ENCODE measurements at regions not wholly inside any gene's neighbourhood (a gene's known extent, or its start where the extent isn't known, plus 50 kb on each side); places are given as distances from the start of the nearest gene placed in this dataset.

GRCh38 chr2:13576406-13577036, 859.8 kb downstream of the TRIB2 start:
- no peak overlapping the region for H3K27ac ChIP-seq
- TF ChIP-seq, protein P1, sequence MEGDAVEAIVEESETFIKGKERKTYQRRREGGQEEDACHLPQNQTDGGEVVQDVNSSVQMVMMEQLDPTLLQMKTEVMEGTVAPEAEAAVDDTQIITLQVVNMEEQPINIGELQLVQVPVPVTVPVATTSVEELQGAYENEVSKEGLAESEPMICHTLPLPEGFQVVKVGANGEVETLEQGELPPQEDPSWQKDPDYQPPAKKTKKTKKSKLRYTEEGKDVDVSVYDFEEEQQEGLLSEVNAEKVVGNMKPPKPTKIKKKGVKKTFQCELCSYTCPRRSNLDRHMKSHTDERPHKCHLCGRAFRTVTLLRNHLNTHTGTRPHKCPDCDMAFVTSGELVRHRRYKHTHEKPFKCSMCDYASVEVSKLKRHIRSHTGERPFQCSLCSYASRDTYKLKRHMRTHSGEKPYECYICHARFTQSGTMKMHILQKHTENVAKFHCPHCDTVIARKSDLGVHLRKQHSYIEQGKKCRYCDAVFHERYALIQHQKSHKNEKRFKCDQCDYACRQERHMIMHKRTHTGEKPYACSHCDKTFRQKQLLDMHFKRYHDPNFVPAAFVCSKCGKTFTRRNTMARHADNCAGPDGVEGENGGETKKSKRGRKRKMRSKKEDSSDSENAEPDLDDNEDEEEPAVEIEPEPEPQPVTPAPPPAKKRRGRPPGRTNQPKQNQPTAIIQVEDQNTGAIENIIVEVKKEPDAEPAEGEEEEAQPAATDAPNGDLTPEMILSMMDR (IDR thresholded peaks at IDR 0.05): no peak
- no peak overlapping the region for H3K4me3 ChIP-seq
- no peak for DNase-seq (ENCODE audit: low spot score)

- no peak overlapping the region for H3K4me3 ChIP-seq
- no peak for DNase-seq (ENCODE audit: low spot score)
- H3K27ac ChIP-seq: no peak overlapping the region
- TF ChIP-seq, protein P1 (IDR thresholded peaks at IDR 0.05): no peak
Observed at GRCh38 chr2:13578547-13578946, 861.8 kb downstream of the TRIB2 start.

GRCh38 chr2:13581471-13581870, 864.7 kb downstream of the TRIB2 start:
- H3K27ac ChIP-seq: no peak overlapping the region
- DNase-seq (ENCODE audit: low spot score): no peak
- TF ChIP-seq, protein P1 (IDR thresholded peaks at IDR 0.05): no peak
- H3K4me3 ChIP-seq: no peak overlapping the region

DNA sequence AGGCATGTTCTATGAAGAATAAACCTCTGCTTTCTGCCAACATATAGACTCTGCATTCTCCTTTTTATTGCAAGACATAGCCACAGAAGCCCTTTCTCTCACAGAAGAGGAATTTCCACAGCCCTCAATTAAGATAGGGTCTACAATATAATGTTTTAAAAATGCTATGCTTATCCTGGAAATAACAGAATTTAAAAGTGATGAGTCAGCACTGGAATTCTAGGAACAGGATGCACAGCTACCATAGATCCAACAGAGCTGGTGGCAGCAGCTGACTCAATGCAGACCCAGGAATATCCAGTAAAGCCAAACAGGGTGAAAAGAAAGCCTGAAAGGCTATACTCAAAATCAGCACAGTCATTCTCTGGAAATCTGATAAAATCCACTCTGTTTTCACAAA, 866.9 kb downstream of the TRIB2 start:
- no peak overlapping the region for H3K27ac ChIP-seq
- TF ChIP-seq, protein P1 (IDR thresholded peaks at IDR 0.05): no peak
- H3K4me3 ChIP-seq: no peak overlapping the region
- DNase-seq (ENCODE audit: low spot score): no peak

DNA sequence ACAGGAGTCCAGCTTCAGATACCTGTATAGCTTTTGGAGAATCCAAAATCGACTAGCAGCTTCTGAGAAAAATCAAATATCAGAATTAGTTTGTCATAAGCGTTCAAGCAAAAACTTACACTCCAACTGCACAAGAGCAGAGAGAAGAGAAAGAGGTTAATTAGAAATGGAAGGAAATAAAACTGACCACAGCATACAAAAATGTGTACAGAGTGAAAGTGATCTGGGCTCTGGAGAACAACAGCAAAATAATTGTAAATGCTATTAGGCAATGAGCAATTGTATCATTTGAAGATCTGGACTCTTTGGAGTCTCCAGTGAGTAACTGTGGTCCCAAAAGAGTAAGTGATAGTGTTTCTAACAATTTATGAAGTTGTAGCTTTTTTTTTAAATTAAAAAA, 867.3 kb downstream of the TRIB2 start:
- H3K27ac ChIP-seq: no peak overlapping the region
- H3K4me3 ChIP-seq: no peak overlapping the region
- TF ChIP-seq, protein P1 (IDR thresholded peaks at IDR 0.05): no peak
- DNase-seq (ENCODE audit: low spot score): no peak

DNA sequence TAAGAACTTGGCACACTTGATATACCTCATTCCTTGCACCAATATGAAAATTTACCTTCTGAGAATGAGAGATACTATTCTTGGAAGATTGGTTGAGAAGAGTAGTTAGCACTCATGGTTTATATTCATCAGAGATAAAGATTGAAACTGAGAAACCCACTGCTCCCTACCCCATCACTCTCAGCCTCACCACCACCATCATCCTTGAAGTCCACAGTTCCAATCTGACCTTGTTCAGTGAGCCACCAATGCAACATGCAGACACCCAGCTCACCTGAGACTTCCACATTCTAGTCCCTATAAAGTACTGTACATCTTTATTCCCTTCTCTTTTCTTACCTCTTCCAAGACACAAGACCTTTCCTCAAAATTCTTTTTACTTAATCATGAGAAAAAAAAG, 869.0 kb downstream of the TRIB2 start:
- no peak for DNase-seq (ENCODE audit: low spot score)
- TF ChIP-seq, protein P1 (IDR thresholded peaks at IDR 0.05): no peak
- Histone ChIP-seq H3K4me3 (no peak overlapping the region), H3K27ac (no peak overlapping the region)

DNA sequence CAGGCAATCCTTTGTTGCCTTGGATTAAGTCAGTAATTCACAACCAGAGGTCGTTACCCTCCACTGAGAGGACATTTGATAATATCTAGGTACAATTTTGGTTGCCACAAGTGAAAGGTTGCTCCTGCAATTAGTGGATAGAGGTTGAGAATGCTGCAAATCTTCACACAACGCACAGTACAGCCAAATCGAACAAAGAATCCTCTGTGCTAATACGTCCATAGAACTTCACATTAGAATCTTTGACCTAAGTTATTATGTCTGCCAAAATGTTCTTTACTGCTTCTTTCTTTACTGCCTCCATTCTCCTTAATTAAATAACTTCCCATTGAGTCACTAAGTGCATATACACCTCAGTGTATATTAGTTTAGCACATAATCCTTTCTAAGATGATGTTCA, 879.5 kb downstream of the TRIB2 start:
- H3K27ac ChIP-seq: no peak overlapping the region
- no peak overlapping the region for H3K4me3 ChIP-seq
- no peak for DNase-seq (ENCODE audit: low spot score)
- TF ChIP-seq, protein P1 (IDR thresholded peaks at IDR 0.05): no peak

Data from coronary artery (tissue), 2 donors.